ENCODE measurements at regions not wholly inside any gene's neighbourhood (a gene's known extent, or its start where the extent isn't known, plus 50 kb on each side); places are given as distances from the start of the nearest gene placed in this dataset.
A peak's percentile ranks its signal among the peaks of the same experiment; 100 is the strongest.

- TF ChIP-seq, protein P1, sequence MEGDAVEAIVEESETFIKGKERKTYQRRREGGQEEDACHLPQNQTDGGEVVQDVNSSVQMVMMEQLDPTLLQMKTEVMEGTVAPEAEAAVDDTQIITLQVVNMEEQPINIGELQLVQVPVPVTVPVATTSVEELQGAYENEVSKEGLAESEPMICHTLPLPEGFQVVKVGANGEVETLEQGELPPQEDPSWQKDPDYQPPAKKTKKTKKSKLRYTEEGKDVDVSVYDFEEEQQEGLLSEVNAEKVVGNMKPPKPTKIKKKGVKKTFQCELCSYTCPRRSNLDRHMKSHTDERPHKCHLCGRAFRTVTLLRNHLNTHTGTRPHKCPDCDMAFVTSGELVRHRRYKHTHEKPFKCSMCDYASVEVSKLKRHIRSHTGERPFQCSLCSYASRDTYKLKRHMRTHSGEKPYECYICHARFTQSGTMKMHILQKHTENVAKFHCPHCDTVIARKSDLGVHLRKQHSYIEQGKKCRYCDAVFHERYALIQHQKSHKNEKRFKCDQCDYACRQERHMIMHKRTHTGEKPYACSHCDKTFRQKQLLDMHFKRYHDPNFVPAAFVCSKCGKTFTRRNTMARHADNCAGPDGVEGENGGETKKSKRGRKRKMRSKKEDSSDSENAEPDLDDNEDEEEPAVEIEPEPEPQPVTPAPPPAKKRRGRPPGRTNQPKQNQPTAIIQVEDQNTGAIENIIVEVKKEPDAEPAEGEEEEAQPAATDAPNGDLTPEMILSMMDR (conservative IDR thresholded peaks at IDR 0.05; ENCODE audit: low read depth, low read length): no peak
- DNase-seq (ENCODE audit: low read depth): peak; percentile 45
- H3K4me3 ChIP-seq (ENCODE audit: low read length): no peak overlapping the region
Measured at GRCh38 chr4:74624351-74625151, 169.8 kb downstream of the BTC start.

GRCh38 chr4:74625981-74626380, 168.3 kb downstream of the BTC start:
- DNase-seq (ENCODE audit: low read depth): no peak
- TF ChIP-seq, protein P1 (conservative IDR thresholded peaks at IDR 0.05; ENCODE audit: low read depth, low read length): no peak
- H3K4me3 ChIP-seq (ENCODE audit: low read length): no peak overlapping the region

DNA sequence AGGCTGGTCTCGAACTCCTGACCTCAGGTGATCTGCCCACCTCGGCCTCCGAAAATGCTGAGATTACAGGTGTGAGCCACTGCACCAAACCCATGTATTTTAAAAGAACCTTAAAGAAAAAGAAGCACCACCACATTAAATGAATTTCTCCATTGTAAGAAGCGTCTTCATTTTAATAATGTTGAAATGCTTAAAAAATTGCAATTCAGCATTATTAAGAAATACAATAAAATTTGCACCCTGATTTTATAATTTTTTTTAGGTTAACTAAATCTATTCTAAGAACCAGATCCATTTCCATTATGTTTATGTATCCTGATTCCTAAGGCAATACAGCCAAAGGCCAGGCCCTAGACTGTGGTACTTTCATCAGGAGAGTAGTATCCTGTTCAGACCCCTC, 167.2 kb downstream of the BTC start:
- TF ChIP-seq, protein P1 (conservative IDR thresholded peaks at IDR 0.05; ENCODE audit: low read depth, low read length): no peak

GRCh38 chr4:74627504-74627903, 166.8 kb downstream of the BTC start:
- no peak overlapping the region for H3K4me3 ChIP-seq (ENCODE audit: low read length)
- no peak for DNase-seq (ENCODE audit: low read depth)
- TF ChIP-seq, protein P1 (conservative IDR thresholded peaks at IDR 0.05; ENCODE audit: low read depth, low read length): no peak

More for the DNA sequence above, 167.2 kb downstream of the BTC start:
- DNase-seq (ENCODE audit: low read depth): no peak
- no peak overlapping the region for H3K4me3 ChIP-seq (ENCODE audit: low read length)

DNA sequence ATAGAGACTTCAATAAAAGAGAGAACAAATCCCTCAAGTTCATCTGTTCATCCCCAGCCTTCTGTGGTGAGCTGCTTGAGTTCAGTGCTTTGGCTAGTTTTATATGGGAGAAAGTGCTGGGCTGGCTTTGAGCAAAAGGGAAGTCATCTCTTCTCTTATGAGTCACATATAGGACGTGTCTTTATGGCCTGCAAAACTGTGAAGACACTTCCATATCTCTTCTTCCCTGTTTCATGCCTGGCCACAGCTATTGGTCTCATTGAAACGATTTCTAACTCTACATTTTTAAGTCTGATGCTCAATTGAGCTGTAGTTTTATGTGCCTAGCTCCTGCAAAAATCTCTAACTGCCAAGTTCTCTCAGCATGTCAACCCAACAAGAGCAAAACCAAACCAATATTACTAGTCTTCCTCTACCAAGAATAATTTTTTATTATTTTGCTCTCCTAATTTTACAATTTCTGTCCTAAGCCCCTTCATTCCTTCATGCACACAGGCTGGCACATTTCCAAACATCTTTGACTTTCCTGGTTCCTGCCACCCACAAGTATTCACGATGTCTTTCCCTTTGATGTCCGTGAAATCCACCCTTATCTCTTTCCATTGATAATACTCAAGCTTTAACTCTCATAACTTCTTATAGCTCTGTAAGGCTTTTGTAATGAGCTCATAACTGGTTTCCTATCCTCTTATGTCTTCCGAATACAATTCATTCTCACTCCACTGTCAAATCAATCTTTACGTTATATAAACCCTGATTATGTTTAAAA, 165.3 kb downstream of the BTC start:
- TF ChIP-seq, protein P1 (conservative IDR thresholded peaks at IDR 0.05; ENCODE audit: low read depth, low read length): no peak
- H3K4me3 ChIP-seq (ENCODE audit: low read length): no peak overlapping the region
- DNase-seq (ENCODE audit: low read depth): no peak

- no peak overlapping the region for H3K4me3 ChIP-seq (ENCODE audit: low read length)
- no peak for DNase-seq (ENCODE audit: low read depth)
- TF ChIP-seq, protein P1 (conservative IDR thresholded peaks at IDR 0.05; ENCODE audit: low read depth, low read length): no peak
Measured at GRCh38 chr4:74630551-74630950, 163.8 kb downstream of the BTC start.

Data from retinal pigment epithelial cell (primary cell).